ENCODE measurements at regions not wholly inside any gene's neighbourhood (a gene's known extent, or its start where the extent isn't known, plus 50 kb on each side); places are given as distances from the start of the nearest gene placed in this dataset.
A peak's percentile ranks its signal among the peaks of the same experiment; 100 is the strongest.

- no peaks in the 10 kb centered on the region for H3K9me3 ChIP-seq (ENCODE audit: insufficient read depth, low read length)
- no peak overlapping the region for H2AFZ ChIP-seq (ENCODE audit: low read depth, low read length)
- H3K79me2 ChIP-seq (ENCODE audit: low read length): no peaks in the 10 kb centered on the region
- H3K4me3 ChIP-seq (ENCODE audit: low read length): no peak overlapping the region
- no peaks in the 10 kb centered on the region for H3K36me3 ChIP-seq (replicated peaks; ENCODE audit: low read depth, low read length)
- no peaks in the 10 kb centered on the region for H3K4me1 ChIP-seq (ENCODE audit: low read length)
- TF ChIP-seq EZH2phosphoT487 (IDR thresholded peaks at IDR 0.05; ENCODE audit: low read depth): no peak
- no peaks in the 10 kb centered on the region for H4K20me1 ChIP-seq (ENCODE audit: insufficient read depth, low read length)
- no peak overlapping the region for H3K4me2 ChIP-seq (ENCODE audit: low read length)
- H3K27me3 ChIP-seq (ENCODE audit: low read depth, low read length): no peaks in the 10 kb centered on the region
- no peak overlapping the region for H3K9ac ChIP-seq (ENCODE audit: low read length)
- H3K27ac ChIP-seq (ENCODE audit: low read length): no peak overlapping the region
Measured at GRCh38 chr7:13278020-13278419, 590.6 kb downstream of the ARL4A start.

GRCh38 chr7:13279854-13280435, 592.5 kb downstream of the ARL4A start:
- Histone ChIP-seq H3K4me3 (ENCODE audit: low read length) (no peak overlapping the region), H2AFZ (ENCODE audit: low read depth, low read length) (no peak overlapping the region), H3K27me3 (ENCODE audit: low read depth, low read length) (no peaks in the 10 kb centered on the region), H3K27ac (ENCODE audit: low read length) (no peak overlapping the region), H3K9me3 (ENCODE audit: insufficient read depth, low read length) (no peaks in the 10 kb centered on the region), H3K4me1 (ENCODE audit: low read length) (no peaks in the 10 kb centered on the region), H3K79me2 (ENCODE audit: low read length) (no peaks in the 10 kb centered on the region), H3K4me2 (ENCODE audit: low read length) (peak overlapping the region; percentile 7; the same call in 1 of the 2 replicates), H4K20me1 (ENCODE audit: insufficient read depth, low read length) (no peaks in the 10 kb centered on the region), H3K36me3 (replicated peaks; ENCODE audit: low read depth, low read length) (no peaks in the 10 kb centered on the region), H3K9ac (ENCODE audit: low read length) (no peak overlapping the region)
- TF ChIP-seq, protein P1, sequence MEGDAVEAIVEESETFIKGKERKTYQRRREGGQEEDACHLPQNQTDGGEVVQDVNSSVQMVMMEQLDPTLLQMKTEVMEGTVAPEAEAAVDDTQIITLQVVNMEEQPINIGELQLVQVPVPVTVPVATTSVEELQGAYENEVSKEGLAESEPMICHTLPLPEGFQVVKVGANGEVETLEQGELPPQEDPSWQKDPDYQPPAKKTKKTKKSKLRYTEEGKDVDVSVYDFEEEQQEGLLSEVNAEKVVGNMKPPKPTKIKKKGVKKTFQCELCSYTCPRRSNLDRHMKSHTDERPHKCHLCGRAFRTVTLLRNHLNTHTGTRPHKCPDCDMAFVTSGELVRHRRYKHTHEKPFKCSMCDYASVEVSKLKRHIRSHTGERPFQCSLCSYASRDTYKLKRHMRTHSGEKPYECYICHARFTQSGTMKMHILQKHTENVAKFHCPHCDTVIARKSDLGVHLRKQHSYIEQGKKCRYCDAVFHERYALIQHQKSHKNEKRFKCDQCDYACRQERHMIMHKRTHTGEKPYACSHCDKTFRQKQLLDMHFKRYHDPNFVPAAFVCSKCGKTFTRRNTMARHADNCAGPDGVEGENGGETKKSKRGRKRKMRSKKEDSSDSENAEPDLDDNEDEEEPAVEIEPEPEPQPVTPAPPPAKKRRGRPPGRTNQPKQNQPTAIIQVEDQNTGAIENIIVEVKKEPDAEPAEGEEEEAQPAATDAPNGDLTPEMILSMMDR (IDR thresholded peaks at IDR 0.05; ENCODE audit: low read depth, low read length): peak; percentile 48
- no peak for TF ChIP-seq EZH2phosphoT487 (IDR thresholded peaks at IDR 0.05; ENCODE audit: low read depth)

DNA sequence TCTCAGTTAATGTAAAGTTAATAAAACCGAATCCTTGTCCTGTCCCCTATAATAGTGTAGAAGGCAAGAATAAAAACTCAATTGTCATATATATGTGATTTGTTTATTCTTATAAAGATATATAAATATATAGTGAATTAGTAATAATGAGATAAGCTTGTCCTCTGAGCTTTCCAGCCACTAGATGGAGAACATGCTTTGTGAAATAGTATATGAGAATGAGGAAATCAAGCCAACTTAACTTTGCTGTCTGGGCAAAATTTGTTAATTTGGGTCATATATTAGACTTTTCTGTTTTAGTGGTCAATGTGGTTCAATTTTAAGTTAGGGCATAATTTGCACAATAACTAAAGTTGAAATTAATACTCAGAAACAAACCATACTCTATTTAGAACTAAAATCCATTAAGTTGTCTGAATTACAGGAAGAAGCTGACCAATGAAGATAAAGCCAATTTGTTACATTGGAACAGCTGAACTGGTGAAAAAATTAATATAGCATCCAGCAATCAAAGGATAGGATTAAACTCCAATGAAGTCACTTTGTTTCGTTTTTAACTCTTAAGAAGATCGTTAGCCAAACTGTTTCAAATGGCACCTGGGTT, 595.0 kb downstream of the ARL4A start:
- H3K4me3 ChIP-seq (ENCODE audit: low read length): no peak overlapping the region
- H3K27ac ChIP-seq (ENCODE audit: low read length): no peak overlapping the region
- no peaks in the 10 kb centered on the region for H3K79me2 ChIP-seq (ENCODE audit: low read length)
- H3K36me3 ChIP-seq (replicated peaks; ENCODE audit: low read depth, low read length): no peaks in the 10 kb centered on the region
- H3K4me2 ChIP-seq (ENCODE audit: low read length): no peak overlapping the region
- H3K9me3 ChIP-seq (ENCODE audit: insufficient read depth, low read length): no peaks in the 10 kb centered on the region
- no peak for TF ChIP-seq EZH2phosphoT487 (IDR thresholded peaks at IDR 0.05; ENCODE audit: low read depth)
- TF ChIP-seq, protein P1 (IDR thresholded peaks at IDR 0.05; ENCODE audit: low read depth, low read length): peak; percentile 36
- H2AFZ ChIP-seq (ENCODE audit: low read depth, low read length): no peak overlapping the region
- H3K4me1 ChIP-seq (ENCODE audit: low read length): no peaks in the 10 kb centered on the region
- no peaks in the 10 kb centered on the region for H3K27me3 ChIP-seq (ENCODE audit: low read depth, low read length)
- no peaks in the 10 kb centered on the region for H4K20me1 ChIP-seq (ENCODE audit: insufficient read depth, low read length)
- H3K9ac ChIP-seq (ENCODE audit: low read length): no peak overlapping the region

- H3K9me3 ChIP-seq (ENCODE audit: insufficient read depth, low read length): no peaks in the 10 kb centered on the region
- no peak overlapping the region for H3K27ac ChIP-seq (ENCODE audit: low read length)
- TF ChIP-seq, protein P1 (IDR thresholded peaks at IDR 0.05; ENCODE audit: low read depth, low read length): no peak
- TF ChIP-seq EZH2phosphoT487 (IDR thresholded peaks at IDR 0.05; ENCODE audit: low read depth): no peak
- H3K36me3 ChIP-seq (replicated peaks; ENCODE audit: low read depth, low read length): no peaks in the 10 kb centered on the region
- H3K4me3 ChIP-seq (ENCODE audit: low read length): no peak overlapping the region
- no peak overlapping the region for H2AFZ ChIP-seq (ENCODE audit: low read depth, low read length)
- no peak overlapping the region for H3K4me2 ChIP-seq (ENCODE audit: low read length)
- H3K27me3 ChIP-seq (ENCODE audit: low read depth, low read length): no peaks in the 10 kb centered on the region
- H3K79me2 ChIP-seq (ENCODE audit: low read length): no peaks in the 10 kb centered on the region
- H3K4me1 ChIP-seq (ENCODE audit: low read length): no peaks in the 10 kb centered on the region
- no peak overlapping the region for H3K9ac ChIP-seq (ENCODE audit: low read length)
- H4K20me1 ChIP-seq (ENCODE audit: insufficient read depth, low read length): no peaks in the 10 kb centered on the region
Measured at GRCh38 chr7:13286916-13287315, 599.5 kb downstream of the ARL4A start.

All from OCI-LY3 (cell line).